GM13976 (cell line): ENCODE measurements at regions not wholly inside any gene's neighbourhood (a gene's known extent, or its start where the extent isn't known, plus 50 kb on each side); places are given as distances from the start of the nearest gene placed in this dataset.
"Not testable (repeated sequence)": the region's sequence is repeated elsewhere in the genome, so short reads cannot be mapped to it uniquely, and the experiment has no call there.

Experiments used
- DNase-seq: peaks from one replicate; pipeline ENCODE4 v3.0.0; 2012; ENCODE audit warnings: low spot score
- in situ Hi-C: fragments of 300-500 bp; cut with MboI; formaldehyde crosslinking; loops from one replicate; pipeline ENCODE4 v1.12.0; 2022; ENCODE audit warnings: low sequenced_read_pairs, mixed read lengths, inconsistent platforms; ENCODE audit not compliant: unreplicated experiment
- TF ChIP-seq, protein P1 (sequence below): IDR thresholded peaks from 2 replicates; pipeline ENCODE4 v1.5.1; 2012; ENCODE audit warnings: borderline replicate concordance, mild to moderate bottlenecking; ENCODE audit not compliant: insufficient read depth; ENCODE audit errors: extremely low read depth, missing control alignments, control extremely low read depth

DNA sequence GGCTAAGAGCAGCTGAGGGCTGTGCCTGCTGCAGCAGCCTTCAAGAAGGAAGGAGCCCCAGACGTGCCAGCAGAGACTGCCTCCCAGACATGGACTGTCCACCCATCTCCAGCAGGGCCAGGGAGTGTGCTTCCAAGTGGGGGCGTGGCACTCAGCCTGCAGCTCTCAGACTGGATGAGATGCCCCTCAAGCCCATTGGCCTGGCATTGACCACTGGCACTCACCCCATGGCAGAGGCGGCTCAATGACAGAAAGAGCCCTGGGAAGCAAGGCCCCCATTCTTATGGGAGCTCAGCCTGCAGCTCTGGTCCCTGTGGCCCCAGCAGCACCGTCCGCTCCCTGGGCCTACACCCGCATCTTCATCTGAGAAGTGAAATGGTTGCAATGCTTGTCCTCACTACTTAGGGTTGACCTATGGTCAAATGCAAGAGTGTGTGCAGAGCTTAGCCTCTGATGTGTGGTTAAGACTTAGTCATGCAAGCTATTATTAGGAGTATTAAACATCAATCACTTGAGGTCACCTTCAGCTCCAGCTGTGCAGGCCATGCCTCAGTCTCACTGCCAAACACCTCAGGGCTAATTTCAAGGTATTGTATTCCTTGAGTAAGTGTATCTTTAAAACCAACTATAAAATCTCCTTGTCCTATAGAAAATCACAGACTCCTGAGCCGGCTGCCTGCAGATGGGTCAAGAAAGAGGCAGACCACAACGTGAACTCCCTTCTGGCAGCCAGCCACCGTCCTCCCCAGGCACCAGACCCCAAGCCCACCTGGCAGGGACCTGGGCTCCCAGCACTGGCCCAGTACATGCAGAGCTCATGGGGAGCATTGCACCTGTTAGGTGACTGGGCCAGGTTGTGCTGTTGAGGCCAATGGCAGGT, 194.8 kb downstream of the NDUFA10 start:
- TF ChIP-seq, protein P1, sequence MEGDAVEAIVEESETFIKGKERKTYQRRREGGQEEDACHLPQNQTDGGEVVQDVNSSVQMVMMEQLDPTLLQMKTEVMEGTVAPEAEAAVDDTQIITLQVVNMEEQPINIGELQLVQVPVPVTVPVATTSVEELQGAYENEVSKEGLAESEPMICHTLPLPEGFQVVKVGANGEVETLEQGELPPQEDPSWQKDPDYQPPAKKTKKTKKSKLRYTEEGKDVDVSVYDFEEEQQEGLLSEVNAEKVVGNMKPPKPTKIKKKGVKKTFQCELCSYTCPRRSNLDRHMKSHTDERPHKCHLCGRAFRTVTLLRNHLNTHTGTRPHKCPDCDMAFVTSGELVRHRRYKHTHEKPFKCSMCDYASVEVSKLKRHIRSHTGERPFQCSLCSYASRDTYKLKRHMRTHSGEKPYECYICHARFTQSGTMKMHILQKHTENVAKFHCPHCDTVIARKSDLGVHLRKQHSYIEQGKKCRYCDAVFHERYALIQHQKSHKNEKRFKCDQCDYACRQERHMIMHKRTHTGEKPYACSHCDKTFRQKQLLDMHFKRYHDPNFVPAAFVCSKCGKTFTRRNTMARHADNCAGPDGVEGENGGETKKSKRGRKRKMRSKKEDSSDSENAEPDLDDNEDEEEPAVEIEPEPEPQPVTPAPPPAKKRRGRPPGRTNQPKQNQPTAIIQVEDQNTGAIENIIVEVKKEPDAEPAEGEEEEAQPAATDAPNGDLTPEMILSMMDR: no peak
- in situ Hi-C loops: no loop called here

DNA sequence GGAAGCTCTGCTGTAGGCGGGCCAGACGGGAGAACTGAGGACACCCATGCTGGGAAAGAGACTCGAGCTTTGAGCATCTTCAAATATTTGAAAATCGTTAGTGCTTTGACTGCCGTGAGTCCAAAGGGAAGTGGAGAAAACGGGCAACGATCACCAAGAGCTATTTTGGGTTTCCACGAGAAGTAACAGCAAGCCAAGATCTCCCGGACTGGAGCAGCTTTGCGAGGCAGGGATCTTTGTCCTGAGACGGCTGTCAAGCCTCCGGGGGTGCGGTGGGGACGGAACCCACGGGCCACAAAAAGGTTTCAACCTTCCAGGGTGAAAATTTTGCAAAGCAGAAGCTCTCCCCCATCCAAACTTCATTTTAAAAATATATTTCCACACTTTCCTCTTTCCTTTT, 195.8 kb downstream of the NDUFA10 start:
- TF ChIP-seq, protein P1: no peak
- in situ Hi-C loops: no loop called here
- no peak for DNase-seq

More for the DNA sequence above, 194.8 kb downstream of the NDUFA10 start:
- no peak for DNase-seq

DNA sequence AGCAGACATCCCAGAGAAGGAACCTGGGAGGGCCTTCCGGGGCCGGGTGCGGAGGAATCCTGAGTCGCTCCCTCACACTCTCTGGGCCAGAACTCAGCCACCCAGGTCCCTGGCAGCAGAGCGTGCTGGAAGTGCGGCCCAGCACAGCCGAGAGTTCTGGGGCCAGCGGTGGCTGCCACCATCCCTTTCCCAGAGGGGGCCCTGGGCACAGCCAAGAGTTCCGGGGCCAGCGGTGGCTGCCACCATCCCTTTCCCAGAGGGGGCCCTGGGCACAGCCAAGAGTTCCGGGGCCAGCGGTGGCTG, 196.2 kb downstream of the NDUFA10 start:
- DNase-seq, in situ Hi-C loops: not testable (repeated sequence)

DNA sequence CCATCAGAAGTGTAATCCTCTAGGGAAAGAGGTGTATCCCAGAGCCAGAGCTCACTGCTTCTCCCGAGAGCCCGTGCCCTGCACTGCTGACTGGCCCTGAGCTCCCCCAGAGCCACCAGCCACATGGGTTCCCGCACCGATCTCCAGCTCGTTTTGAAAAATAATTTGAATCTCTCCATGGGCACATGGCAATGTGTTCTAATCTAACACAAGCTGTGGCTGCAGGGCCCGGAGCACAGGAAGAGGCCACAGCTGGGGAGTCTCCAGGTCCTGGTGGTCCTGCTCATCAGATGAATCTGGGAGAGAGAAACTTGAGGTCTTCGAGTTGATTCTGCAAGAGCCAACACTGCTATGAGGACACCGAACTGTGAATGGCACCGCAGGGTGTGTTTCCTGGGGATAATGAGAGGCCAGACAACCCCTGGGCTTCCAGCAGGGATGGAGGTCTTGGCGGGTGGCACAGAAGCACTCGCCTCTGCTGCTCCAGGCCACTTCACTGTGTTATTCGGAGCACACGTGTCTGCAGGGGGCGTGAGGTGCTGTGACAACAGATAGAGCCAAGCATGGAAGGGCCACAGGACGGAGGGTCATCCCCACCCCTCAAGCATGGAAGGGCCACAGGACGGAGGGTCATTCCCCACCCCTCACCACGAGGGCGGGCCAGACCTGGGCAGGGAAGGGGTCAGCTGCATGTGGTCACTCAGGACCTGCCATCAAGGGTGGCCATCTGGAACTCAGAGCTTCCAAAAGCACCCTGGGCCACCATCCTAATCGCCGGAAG, 196.8 kb downstream of the NDUFA10 start:
- in situ Hi-C loops: no loop called here
- TF ChIP-seq, protein P1: no peak
- DNase-seq: no peak

DNA sequence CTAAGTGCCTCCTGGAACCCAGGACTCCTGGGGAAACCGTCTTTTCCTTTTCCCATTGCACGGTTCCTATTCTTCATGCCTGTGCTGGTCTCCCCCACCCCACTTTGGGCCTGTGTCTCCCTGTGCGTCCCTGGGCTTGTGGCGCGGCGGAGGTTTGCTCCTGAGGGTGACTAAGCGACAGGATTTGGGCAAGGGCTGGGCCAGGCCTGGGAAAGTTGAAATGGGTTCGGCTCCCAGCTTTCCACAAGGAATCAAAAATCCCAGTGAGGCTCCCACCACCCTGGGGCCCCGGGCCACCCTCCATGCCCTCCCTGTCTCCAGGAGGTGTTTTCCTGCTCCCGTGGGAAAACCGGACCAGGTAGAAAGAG, 197.6 kb downstream of the NDUFA10 start:
- TF ChIP-seq, protein P1: no peak
- in situ Hi-C loops: no loop called here
- no peak for DNase-seq

DNA sequence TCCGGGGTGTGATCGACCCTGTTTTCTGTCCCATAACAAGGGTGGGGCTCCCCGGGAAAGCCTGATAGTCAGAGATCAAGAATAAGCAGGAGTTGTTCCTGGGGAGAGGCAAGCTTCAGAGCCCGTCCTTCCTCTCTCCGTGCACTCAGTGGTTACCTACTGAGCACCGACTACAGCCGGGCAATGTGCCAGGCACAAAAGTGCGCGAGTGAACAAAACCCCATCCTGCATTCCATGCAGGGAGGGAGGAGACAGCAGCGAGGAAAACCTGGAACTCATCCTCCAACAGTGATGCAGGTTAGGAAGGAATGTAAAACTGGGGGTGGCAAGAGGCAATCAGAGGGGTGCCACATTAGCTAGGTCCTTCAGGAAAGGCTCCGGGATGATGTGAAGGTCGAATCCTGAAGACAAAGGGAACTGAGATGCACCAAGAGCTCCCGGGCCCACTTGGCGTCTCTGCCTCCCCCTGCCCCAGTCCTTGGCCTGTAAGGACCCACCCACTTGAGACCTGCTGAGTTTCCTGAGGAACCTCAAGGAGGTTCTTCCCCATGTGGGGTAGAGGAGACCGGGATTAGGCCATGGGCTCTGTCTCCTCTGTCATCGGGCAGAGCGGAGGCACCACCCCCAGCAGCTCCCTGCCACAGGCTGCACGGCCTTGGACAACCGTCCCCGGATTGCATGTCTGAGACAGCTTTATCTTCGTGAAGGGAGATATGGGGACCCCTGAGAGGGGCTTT, 198.2 kb downstream of the NDUFA10 start:
- in situ Hi-C loops: no loop called here
- TF ChIP-seq, protein P1: no peak
- DNase-seq: no peak
